ENCODE measurements at regions not wholly inside any gene's neighbourhood (a gene's known extent, or its start where the extent isn't known, plus 50 kb on each side); places are given as distances from the start of the nearest gene placed in this dataset.

DNA sequence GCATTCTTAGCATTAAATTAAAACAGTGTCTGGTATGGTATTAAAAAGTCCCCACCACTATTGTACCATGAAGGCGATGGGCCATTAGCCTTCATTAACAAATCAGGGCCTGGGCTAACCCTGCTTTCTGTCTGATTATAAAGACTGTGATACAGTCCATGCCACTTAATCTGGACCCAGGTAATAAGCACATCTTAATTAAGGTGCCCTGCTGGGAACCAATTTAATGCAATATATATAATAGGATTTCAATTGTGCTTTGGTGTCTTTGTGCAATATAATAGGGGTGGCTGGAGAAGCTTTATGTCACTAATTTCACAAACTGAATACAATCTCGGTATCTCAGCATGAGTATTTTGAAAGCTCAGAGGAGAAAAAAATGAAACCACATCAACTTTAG is 64.4 kb upstream of the CDH8 start:
- TF ChIP-seq EZH2 (IDR thresholded peaks at IDR 0.05; ENCODE audit: low read length): no peak
- TF ChIP-seq, protein P1, sequence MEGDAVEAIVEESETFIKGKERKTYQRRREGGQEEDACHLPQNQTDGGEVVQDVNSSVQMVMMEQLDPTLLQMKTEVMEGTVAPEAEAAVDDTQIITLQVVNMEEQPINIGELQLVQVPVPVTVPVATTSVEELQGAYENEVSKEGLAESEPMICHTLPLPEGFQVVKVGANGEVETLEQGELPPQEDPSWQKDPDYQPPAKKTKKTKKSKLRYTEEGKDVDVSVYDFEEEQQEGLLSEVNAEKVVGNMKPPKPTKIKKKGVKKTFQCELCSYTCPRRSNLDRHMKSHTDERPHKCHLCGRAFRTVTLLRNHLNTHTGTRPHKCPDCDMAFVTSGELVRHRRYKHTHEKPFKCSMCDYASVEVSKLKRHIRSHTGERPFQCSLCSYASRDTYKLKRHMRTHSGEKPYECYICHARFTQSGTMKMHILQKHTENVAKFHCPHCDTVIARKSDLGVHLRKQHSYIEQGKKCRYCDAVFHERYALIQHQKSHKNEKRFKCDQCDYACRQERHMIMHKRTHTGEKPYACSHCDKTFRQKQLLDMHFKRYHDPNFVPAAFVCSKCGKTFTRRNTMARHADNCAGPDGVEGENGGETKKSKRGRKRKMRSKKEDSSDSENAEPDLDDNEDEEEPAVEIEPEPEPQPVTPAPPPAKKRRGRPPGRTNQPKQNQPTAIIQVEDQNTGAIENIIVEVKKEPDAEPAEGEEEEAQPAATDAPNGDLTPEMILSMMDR (optimal IDR thresholded peaks at IDR 0.05 in 1 of 3, IDR thresholded peaks at IDR 0.05 in 1 of 3, conservative IDR thresholded peaks at IDR 0.05 in 1 of 3; ENCODE audit: extremely low read depth in 1 of 3, insufficient read depth in 2 of 3, low read length in 3 of 3): no peak
- Histone ChIP-seq H3K9me3 (ENCODE audit: control insufficient read depth, low read depth, low read length) (no peaks in the 10 kb centered on the region), H3K27ac (ENCODE audit: control insufficient read depth, insufficient read depth, low read length) (no peak overlapping the region), H4K20me1 (ENCODE audit: control insufficient read depth, extremely low read depth, insufficient read depth, low read length) (no peaks in the 10 kb centered on the region), H3K27me3 (ENCODE audit: control insufficient read depth, extremely low read depth, insufficient read depth, low read length) (no peaks in the 10 kb centered on the region), H3K9me1 (ENCODE audit: control insufficient read depth, extremely low read depth, insufficient read depth, low read length) (no peaks in the 10 kb centered on the region), H3K4me1 (ENCODE audit: control insufficient read depth, extremely low read depth, insufficient read depth, low read length) (no peaks in the 10 kb centered on the region), H2AFZ (ENCODE audit: control insufficient read depth, low read length) (no peak overlapping the region), H3K4me2 (ENCODE audit: control insufficient read depth, extremely low read depth, insufficient read depth, low read depth, low read length) (no peak overlapping the region), H3K9ac (ENCODE audit: control insufficient read depth, extremely low read depth, insufficient read depth, low read length) (no peak overlapping the region), H3K36me3 (ENCODE audit: control insufficient read depth in 2 of 2, extremely low read depth in 1 of 2, insufficient read depth in 2 of 2, low read length in 2 of 2) (no peaks in the 10 kb centered on the region), H3K4me3 (ENCODE audit: control insufficient read depth in 2 of 3, extremely low read depth in 1 of 3, insufficient read depth in 2 of 3, low read depth in 1 of 3, low read length in 3 of 3) (no peak overlapping the region), H3K79me2 (ENCODE audit: control insufficient read depth, insufficient read depth, low read length) (no peaks in the 10 kb centered on the region)
- dilution Hi-C loops (cut with MboI; ENCODE audit: extremely low pct_ligation_motif_present, low sequenced_read_pairs): no loop called here
- DNase-seq (ENCODE audit: low read depth, low spot score): no peak
- no peak for FAIRE-seq

DNA sequence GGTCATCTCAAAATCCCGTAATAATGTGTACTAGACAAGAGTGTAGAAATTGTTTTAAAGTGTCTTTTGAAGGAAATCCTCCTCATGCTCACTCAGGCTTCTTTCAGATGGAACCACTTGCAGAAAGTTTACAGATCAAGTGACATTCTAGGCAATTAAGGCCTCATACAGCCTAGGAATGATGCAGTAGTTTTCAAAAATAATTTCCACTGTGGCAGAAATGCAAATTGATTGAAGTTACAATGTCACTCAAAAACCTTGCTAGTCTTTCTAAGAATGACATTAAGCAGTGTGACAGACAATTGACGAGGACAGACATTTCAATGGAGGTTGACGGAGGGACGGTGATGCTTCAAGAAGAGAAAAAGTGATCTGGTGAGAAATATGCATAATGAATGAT is 53.5 kb upstream of the CDH8 start:
- Histone ChIP-seq H3K9me3 (ENCODE audit: control insufficient read depth, low read depth, low read length) (no peaks in the 10 kb centered on the region), H4K20me1 (ENCODE audit: control insufficient read depth, extremely low read depth, insufficient read depth, low read length) (no peaks in the 10 kb centered on the region), H3K4me1 (ENCODE audit: control insufficient read depth, extremely low read depth, insufficient read depth, low read length) (no peaks in the 10 kb centered on the region), H3K36me3 (ENCODE audit: control insufficient read depth in 2 of 2, extremely low read depth in 1 of 2, insufficient read depth in 2 of 2, low read length in 2 of 2) (no peaks in the 10 kb centered on the region), H3K9me1 (ENCODE audit: control insufficient read depth, extremely low read depth, insufficient read depth, low read length) (no peaks in the 10 kb centered on the region), H3K4me3 (ENCODE audit: control insufficient read depth in 2 of 3, extremely low read depth in 1 of 3, insufficient read depth in 2 of 3, low read depth in 1 of 3, low read length in 3 of 3) (no peak overlapping the region), H2AFZ (ENCODE audit: control insufficient read depth, low read length) (no peak overlapping the region), H3K27ac (ENCODE audit: control insufficient read depth, insufficient read depth, low read length) (no peak overlapping the region), H3K9ac (ENCODE audit: control insufficient read depth, extremely low read depth, insufficient read depth, low read length) (no peak overlapping the region), H3K4me2 (ENCODE audit: control insufficient read depth, extremely low read depth, insufficient read depth, low read depth, low read length) (no peak overlapping the region), H3K79me2 (ENCODE audit: control insufficient read depth, insufficient read depth, low read length) (no peaks in the 10 kb centered on the region), H3K27me3 (ENCODE audit: control insufficient read depth, extremely low read depth, insufficient read depth, low read length) (no peaks in the 10 kb centered on the region)
- dilution Hi-C loops (cut with MboI; ENCODE audit: extremely low pct_ligation_motif_present, low sequenced_read_pairs): no loop called here
- no peak for FAIRE-seq
- TF ChIP-seq, protein P1 (optimal IDR thresholded peaks at IDR 0.05 in 1 of 3, IDR thresholded peaks at IDR 0.05 in 1 of 3, conservative IDR thresholded peaks at IDR 0.05 in 1 of 3; ENCODE audit: extremely low read depth in 1 of 3, insufficient read depth in 2 of 3, low read length in 3 of 3): no peak
- no peak for TF ChIP-seq EZH2 (IDR thresholded peaks at IDR 0.05; ENCODE audit: low read length)
- DNase-seq (ENCODE audit: low read depth, low spot score): no peak

Measured in keratinocyte (primary cell).